HEK293 (cell line): ENCODE measurements at regions not wholly inside any gene's neighbourhood (a gene's known extent, or its start where the extent isn't known, plus 50 kb on each side); places are given as distances from the start of the nearest gene placed in this dataset.

Experiments used
- MZF1 ChIP-seq: fragments of 450-650 bp; formaldehyde crosslinking; IDR thresholded peaks from 2 replicates; pipeline ENCODE4 v1.5.1; 2017; ENCODE audit warnings: missing biosample characterization, missing genetic modification characterization, borderline replicate concordance
- REPIN1 ChIP-seq: fragments of 450-650 bp; formaldehyde crosslinking; IDR thresholded peaks from 2 replicates; pipeline ENCODE4 v1.5.1; 2017; ENCODE audit warnings: missing biosample characterization, missing genetic modification characterization, low read depth
- ZIC2 ChIP-seq: fragments of 450-650 bp; formaldehyde crosslinking; IDR thresholded peaks from 2 replicates; pipeline ENCODE4 v1.5.1; 2016; ENCODE audit warnings: missing biosample characterization, missing genetic modification characterization
- ZNF274 ChIP-seq, 2 experiments: fragments of 200-500 bp in 1 of 2; fragments of 450-650 bp in 1 of 2; sonication (Bioruptor generic) in 1 of 2; formaldehyde crosslinking in 1 of 2; IDR thresholded peaks; 2 replicates each; pipeline versions ENCODE4 v1.5.1 to v1.6.1; 2014 to 2016; ENCODE audit warnings: borderline replicate concordance in 1 of 2, inconsistent platforms in 1 of 2, low read length in 1 of 2, missing biosample characterization in 1 of 2, missing genetic modification characterization in 1 of 2
- ZSCAN23 ChIP-seq: fragments of 450-650 bp; formaldehyde crosslinking; IDR thresholded peaks from 2 replicates; pipeline ENCODE4 v1.5.1; 2016; ENCODE audit warnings: missing biosample characterization, missing genetic modification characterization
- TF ChIP-seq, protein P1 (sequence below): fragments of 450-650 bp; formaldehyde crosslinking; IDR thresholded peaks from 2 replicates; pipeline ENCODE4 v1.5.1; 2016; ENCODE audit warnings: missing biosample characterization, missing genetic modification characterization
- TF ChIP-seq, protein P2 (sequence below): fragments of 450-650 bp; formaldehyde crosslinking; IDR thresholded peaks from 2 replicates; pipeline ENCODE4 v1.5.1; 2016; ENCODE audit warnings: missing biosample characterization, missing genetic modification characterization
- TF ChIP-seq, protein P3 (sequence below): IDR thresholded peaks from 2 replicates; pipeline ENCODE4 v1.6.1; 2011; ENCODE audit warnings: mild to moderate bottlenecking, low read depth, low read length, borderline replicate concordance

DNA sequence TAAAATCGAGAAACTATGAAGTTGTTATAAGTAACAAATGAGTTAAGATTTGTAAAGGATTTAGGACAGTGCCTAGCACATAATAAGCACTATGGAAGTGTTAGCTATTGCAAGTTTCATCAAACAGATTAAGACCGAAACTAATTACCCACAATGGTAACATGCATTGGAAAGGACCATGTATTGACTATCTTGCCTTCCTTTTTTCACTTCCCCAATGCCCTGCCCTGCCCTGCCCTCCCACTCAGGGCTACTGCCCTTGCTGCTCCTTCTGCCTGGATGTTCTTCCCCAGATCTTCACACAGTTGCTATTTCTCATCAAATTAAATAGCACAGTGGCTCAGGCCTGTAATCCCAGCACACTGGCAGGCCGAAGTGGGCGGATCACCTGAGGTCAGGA, 202.1 kb upstream of the PSMD7 start:
- TF ChIP-seq ZIC2 (tag by site-specific recombination) (no peak), MZF1 (tag by site-specific recombination) (no peak), REPIN1 (tag by site-specific recombination) (no peak), ZSCAN23 (no peak), ZNF274 (IDR thresholded peaks at IDR 0.05; ENCODE audit: low read length) (no peak), ZNF274 (tag by site-specific recombination; IDR thresholded peaks at IDR 0.05; ENCODE audit: borderline replicate concordance) (no peak)
- TF ChIP-seq, protein P1, sequence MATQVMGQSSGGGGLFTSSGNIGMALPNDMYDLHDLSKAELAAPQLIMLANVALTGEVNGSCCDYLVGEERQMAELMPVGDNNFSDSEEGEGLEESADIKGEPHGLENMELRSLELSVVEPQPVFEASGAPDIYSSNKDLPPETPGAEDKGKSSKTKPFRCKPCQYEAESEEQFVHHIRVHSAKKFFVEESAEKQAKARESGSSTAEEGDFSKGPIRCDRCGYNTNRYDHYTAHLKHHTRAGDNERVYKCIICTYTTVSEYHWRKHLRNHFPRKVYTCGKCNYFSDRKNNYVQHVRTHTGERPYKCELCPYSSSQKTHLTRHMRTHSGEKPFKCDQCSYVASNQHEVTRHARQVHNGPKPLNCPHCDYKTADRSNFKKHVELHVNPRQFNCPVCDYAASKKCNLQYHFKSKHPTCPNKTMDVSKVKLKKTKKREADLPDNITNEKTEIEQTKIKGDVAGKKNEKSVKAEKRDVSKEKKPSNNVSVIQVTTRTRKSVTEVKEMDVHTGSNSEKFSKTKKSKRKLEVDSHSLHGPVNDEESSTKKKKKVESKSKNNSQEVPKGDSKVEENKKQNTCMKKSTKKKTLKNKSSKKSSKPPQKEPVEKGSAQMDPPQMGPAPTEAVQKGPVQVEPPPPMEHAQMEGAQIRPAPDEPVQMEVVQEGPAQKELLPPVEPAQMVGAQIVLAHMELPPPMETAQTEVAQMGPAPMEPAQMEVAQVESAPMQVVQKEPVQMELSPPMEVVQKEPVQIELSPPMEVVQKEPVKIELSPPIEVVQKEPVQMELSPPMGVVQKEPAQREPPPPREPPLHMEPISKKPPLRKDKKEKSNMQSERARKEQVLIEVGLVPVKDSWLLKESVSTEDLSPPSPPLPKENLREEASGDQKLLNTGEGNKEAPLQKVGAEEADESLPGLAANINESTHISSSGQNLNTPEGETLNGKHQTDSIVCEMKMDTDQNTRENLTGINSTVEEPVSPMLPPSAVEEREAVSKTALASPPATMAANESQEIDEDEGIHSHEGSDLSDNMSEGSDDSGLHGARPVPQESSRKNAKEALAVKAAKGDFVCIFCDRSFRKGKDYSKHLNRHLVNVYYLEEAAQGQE (tag by site-specific recombination): no peak
- TF ChIP-seq, protein P2, sequence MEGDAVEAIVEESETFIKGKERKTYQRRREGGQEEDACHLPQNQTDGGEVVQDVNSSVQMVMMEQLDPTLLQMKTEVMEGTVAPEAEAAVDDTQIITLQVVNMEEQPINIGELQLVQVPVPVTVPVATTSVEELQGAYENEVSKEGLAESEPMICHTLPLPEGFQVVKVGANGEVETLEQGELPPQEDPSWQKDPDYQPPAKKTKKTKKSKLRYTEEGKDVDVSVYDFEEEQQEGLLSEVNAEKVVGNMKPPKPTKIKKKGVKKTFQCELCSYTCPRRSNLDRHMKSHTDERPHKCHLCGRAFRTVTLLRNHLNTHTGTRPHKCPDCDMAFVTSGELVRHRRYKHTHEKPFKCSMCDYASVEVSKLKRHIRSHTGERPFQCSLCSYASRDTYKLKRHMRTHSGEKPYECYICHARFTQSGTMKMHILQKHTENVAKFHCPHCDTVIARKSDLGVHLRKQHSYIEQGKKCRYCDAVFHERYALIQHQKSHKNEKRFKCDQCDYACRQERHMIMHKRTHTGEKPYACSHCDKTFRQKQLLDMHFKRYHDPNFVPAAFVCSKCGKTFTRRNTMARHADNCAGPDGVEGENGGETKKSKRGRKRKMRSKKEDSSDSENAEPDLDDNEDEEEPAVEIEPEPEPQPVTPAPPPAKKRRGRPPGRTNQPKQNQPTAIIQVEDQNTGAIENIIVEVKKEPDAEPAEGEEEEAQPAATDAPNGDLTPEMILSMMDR: no peak
- TF ChIP-seq, protein P3, sequence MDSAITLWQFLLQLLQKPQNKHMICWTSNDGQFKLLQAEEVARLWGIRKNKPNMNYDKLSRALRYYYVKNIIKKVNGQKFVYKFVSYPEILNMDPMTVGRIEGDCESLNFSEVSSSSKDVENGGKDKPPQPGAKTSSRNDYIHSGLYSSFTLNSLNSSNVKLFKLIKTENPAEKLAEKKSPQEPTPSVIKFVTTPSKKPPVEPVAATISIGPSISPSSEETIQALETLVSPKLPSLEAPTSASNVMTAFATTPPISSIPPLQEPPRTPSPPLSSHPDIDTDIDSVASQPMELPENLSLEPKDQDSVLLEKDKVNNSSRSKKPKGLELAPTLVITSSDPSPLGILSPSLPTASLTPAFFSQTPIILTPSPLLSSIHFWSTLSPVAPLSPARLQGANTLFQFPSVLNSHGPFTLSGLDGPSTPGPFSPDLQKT: no peak
